Embryonic facial prominence (tissue), 1 donor: ENCODE measurements at regions not wholly inside any gene's neighbourhood (a gene's known extent, or its start where the extent isn't known, plus 50 kb on each side); places are given as distances from the start of the nearest gene placed in this dataset.

Source experiments
- DNase-seq: peaks from one replicate; pipeline ENCODE4 v3.0.0-alpha.2; 2016; ENCODE audit errors: extremely low spot score

- no peak for DNase-seq
Observed at GRCh38 chr13:97561182-97561581, 127.2 kb downstream of the RAP2A start.

DNA sequence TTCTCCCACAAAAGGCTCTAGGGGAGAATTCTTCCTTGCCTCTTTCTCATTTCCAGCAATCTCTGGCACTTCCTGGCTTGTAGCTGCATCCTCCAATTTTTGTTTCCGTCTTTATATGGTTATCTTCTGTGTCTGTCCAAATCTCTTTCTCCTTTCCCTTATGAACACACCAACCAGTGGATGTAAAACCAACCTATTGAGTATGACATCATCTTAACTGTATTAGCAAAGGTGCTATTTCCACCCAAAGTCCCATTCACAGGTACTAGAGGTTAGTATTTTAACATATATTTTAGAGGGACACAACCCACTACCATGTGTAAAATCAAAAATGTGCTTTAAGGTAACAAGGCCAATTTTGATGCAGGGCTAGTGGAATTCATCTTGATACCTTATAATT is 129.0 kb downstream of the RAP2A start:
- no peak for DNase-seq

- DNase-seq, result no peak
Observed at GRCh38 chr13:97564956-97565355, 131.0 kb downstream of the RAP2A start.

- DNase-seq, result no peak
Observed at GRCh38 chr13:97565906-97566305, 131.9 kb downstream of the RAP2A start.

GRCh38 chr13:97566907-97567306 is 132.9 kb downstream of the RAP2A start:
- DNase-seq, result no peak

DNA sequence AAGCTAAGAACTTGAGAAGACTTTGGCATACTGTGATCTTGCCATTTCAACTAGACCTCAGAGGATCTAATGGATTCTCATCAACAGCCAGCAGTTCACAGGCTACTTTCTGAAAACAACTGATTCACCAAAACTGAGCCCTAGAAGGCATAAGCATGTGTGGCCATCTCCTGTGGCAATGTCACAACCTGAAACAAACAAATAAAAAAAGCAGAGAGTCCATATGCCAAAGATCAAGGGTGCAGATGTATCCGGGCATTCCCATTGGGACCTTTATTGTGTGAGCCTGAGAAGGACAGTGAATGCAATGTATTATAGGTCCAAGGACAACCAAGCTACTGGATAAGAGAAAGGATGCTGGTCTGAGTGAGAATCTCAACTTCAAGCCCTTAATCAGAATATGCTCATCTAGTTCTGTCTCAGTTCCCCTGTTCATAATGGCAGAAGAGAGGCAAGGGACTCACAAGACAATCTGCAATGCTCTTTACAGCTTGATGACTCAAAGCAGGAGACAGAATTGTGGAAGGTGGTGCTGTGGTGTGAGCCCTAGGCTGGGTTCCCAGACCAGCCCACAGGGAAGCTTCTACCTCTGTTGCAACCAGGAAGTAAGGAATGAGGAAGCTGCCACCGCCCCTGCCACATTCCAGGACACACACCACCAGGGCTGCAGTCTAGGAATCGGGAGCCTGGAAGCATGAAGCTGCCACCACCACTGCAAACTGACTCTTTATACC is 133.7 kb downstream of the RAP2A start:
- no peak for DNase-seq

GRCh38 chr13:97568850-97569249 is 134.9 kb downstream of the RAP2A start:
- DNase-seq, result no peak

DNA sequence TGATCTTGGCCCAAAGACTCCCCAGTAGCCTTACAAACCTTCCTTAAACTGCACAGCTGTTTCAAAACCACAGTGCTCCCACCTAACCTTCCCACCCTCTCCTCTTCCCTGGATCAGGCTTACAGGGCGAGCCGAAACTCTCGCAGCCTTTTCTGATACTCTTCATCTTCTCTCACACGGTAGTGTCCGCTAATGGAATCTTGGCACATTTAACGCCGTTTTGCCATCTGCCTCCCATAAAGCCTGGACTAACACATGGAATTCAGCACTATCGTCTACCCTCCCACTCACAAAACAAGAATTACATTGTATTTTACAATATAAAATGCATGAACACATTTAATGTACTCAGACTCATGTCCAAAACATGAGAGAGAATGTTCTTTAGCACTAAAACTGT is 135.9 kb downstream of the RAP2A start:
- DNase-seq, result no peak

- DNase-seq, result no peak
Observed at GRCh38 chr13:97570442-97570841, 136.5 kb downstream of the RAP2A start.

DNA sequence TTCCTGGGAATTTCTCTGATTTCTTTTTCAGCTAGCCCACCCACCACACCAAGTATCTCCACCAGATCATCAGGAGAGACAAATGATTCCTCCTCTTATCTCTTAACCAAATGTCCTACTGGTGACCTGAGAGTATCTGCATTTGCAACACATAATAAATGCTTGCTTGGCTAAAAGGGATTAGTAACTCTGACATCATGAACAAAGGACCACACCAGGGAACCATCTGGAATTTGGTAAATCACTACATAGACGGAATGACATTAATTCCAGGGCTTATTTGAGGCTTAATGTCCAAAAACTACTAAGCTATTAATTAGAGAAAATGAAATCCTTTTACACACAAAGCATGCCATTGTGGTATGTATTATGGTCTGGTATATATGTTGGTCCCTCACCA is 139.0 kb downstream of the RAP2A start:
- no peak for DNase-seq

- DNase-seq, result no peak
Observed at GRCh38 chr13:97574926-97575325, 141.0 kb downstream of the RAP2A start.

- no peak for DNase-seq
Observed at GRCh38 chr13:97577026-97577425, 143.1 kb downstream of the RAP2A start.

DNA sequence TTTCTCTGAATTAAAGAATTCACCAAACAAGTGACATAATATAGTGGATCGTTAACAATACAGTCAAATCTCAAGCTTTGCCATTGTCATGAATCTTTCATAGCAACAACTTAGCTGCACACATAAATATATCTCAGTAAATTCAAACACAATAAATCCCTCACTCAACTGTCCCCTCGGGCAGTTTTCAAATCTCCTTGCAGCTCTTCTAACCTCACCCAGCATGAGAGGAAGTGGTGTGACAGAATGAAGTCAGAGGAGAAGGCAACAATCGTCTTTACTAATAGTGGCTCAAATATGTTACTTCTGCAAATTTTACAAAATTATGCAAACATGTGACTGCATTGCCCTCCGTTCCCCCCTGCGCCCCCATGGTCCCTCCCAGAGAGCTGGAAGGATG is 148.2 kb downstream of the RAP2A start:
- DNase-seq, result no peak

- no peak for DNase-seq
Observed at GRCh38 chr13:97583907-97584497, 150.0 kb downstream of the RAP2A start.

GRCh38 chr13:97586941-97587340 is 153.0 kb downstream of the RAP2A start:
- DNase-seq, result no peak

GRCh38 chr13:97588993-97589392 is 155.0 kb downstream of the RAP2A start:
- no peak for DNase-seq

GRCh38 chr13:97600458-97601075 is 166.6 kb downstream of the RAP2A start:
- DNase-seq, result no peak

DNA sequence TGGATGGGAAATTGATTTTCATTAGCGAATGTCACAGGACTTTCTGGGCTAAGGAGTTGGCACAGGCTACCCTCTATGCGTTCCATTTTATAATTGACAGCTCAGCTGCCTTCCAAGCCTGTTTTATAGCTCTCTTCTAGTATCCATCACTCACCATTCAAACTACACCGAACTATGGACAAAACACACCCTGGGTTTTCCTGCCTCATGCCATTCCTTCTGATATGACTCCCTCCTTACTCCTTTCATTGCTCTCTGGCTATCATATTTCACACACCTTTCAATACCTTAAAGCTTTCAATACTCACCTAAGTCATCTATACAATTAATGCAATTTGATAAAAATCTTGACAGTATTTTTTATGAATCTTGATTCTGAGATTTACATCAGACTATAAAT is 181.3 kb downstream of the RAP2A start:
- no peak for DNase-seq

GRCh38 chr13:97616385-97616784 is 182.4 kb downstream of the RAP2A start:
- no peak for DNase-seq

DNA sequence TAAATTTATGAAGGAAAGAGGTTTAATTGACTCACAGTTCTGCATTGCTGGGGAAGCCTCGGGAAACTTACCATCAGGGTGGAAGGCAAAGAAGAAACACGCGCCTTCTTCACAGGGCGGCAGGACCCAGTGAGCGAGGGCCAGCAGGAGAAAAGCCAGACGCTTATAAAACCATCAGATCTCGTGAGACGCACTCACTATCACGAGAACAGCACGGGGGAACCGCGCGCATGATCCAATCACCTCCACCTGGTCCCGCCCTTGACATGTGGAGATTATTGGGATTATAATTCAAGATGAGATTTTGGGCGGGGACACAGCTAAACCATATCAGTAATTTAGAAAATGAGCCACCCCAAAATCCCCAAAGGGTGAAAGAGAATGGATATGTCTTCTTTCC is 187.1 kb downstream of the RAP2A start:
- no peak for DNase-seq

- DNase-seq, result no peak
Observed at GRCh38 chr13:97621631-97622030, 187.7 kb downstream of the RAP2A start.

- DNase-seq, result peak; percentile 52
Observed at GRCh38 chr13:97627566-97627965, 193.6 kb downstream of the RAP2A start.

- DNase-seq, result no peak
Observed at GRCh38 chr13:97629601-97630272, 195.8 kb downstream of the RAP2A start.
